Hematopoietic multipotent progenitor cell treated with erythropoietin and hydrocortisone succinate and interleukin-3 and kit ligand, for 4 days (in vitro differentiated cells): ENCODE measurements at regions not wholly inside any gene's neighbourhood (a gene's known extent, or its start where the extent isn't known, plus 50 kb on each side); places are given as distances from the start of the nearest gene placed in this dataset.

ENCODE experiments used
- DNase-seq: peaks from one replicate; pipeline ENCODE4 v3.0.0-alpha.2; 2015

DNA sequence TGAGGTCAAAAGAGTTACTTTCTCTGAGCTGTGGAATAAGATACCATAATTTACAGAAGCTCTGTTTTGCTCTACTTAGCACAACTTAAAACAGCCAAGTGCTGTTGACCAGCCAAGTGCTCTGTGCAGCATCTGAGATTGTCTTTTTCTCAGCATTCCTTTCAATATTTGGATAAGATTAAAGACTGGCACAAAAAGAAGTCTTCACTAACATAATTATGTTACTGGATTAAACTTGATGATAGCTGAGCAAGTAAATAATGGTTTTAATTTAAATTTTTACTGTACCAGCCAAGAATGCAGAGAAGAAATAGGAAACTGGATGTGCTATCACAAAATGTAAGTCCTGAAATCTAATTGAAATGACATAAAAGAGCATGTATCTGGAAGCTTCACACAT, 60.4 kb downstream of the NPY2R start:
- DNase-seq, result no peak

DNA sequence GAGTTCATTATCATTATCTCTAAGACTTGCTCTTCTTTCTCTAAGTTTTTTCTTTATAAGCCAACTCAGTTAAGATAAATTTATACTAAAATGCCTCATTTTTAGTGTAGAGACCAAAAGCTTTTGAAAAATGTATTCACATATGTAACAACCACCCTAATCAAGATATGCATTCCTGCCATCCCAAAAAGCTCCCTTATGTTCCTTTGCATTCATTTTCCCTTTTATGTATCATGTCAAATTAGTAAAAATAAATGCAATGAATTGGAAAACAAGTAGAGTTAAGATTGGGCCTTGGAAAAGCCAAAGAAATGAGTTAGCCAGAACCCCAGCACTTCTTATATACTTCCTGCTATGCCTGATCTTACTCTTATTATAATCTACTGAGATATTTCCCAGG, 62.2 kb downstream of the NPY2R start:
- DNase-seq, result no peak

DNA sequence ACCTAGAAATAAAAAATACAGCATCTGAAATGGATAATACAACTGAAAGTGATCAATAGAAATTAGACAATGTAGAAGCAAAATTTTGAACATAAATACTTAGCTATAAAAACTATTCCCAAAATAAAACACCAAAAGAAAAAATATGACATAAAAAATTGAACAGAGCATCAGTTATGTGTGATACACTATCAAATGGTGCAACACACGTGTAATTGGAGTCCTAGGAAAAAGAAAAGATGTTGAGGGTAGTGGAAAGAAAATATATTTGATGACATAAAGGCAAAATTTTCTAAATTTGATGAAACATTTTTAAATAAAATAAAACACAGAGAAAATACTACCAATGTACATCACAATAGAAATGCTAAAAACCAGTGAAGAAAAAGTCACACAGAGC, 63.1 kb downstream of the NPY2R start:
- DNase-seq, result peak; percentile 1

DNA sequence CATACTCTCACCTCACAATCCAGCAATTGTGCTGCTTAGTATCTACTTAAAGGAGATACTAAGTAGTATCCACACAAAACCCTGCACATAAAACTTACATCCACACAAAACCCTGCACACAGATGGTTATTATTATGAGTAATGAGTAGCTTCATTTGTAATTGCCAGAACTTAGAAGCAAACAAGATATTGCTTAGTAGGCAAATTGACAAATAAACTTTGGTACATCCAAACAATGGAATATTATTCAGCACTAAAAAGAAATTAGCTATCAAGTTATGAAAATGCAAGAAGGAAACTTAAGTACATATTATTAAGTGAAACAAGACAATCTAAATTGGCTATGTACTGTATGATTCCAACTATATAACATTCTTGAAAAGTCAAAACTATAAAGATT, 80.6 kb downstream of the NPY2R start:
- DNase-seq, result no peak
